DMS 273 treated with DMSO at 0.1 percent for 48 hours (cell line): ENCODE measurements at regions not wholly inside any gene's neighbourhood (a gene's known extent, or its start where the extent isn't known, plus 50 kb on each side); places are given as distances from the start of the nearest gene placed in this dataset.

Experiments
- DNase-seq: peaks from one replicate; lab custom pipeline; 2025; lab: John Stamatoyannopoulos, UW

DNA sequence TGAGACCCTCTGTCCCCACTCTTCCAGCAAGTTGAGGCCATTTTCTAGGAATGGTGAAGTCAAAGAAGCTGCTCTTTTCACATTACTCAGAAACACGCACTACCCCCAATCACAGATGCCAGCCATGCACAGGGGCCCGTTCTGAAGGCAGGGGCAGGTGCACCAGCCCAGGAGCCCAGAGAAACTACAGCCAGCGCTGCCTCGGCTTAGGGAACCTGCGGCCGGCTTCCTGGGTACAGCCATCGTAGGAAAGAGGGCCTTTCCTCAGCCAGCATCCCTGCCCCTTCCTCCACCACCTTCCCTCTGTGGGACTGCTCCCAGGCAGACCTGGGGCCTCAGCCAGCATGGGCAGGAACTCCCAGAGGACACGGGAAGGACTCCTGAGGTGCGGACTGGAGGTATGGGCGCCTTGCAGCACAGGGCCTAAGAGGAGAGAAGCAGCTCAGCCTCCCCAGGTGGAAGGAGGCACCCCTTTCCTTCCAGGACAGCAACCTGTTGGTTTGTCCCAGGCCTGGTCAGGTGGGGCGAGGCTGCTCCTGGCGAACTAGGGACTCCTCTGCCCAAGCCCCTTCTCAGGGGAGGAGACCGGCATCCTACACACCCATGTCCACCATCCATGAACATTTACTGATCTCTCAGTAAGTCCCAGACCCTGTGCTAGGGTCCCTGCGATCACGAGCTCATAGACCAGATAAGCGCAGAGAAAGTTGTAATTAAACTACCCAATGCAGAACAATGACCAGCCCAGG, 99.0 kb upstream of the ID2 start:
- no peak for DNase-seq

DNA sequence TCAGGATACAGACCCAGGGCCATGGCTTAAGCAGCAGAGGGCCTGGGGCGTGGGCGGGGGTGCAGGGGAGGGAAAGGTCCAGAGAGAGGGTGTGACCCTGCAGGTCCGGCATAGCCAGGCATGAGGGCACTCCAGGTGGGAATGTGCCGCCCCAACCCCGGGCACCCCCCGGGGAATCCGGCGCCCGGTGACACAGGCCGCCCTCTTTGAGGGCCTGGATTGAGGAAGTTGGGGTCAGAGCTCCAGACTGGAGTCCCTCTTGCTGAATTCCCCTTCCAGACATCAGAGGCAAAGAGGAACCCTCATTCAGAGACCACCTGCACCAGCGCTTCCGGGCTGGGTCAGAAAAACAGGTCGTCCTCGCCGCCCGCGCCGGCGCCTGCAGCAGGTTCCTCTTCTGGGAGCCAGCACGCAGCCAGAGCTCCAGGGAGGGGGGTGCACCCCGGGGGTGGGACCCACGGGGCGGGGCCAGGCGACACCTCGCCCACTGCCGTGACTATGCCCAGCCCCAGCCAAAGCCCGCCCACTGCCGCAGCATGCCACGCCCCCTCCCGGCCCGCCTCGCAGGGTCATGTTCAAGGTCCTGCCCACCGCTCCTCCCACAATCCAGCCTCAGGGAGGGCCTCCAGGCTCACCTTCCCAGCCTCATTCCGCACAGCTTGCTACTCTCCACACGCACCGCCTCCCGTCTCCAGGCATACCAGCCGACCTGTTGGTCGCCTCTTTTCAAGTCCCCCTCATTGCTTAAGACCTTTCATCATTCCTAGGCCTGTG, 98.3 kb upstream of the ID2 start:
- peak; percentile 78 for DNase-seq

DNA sequence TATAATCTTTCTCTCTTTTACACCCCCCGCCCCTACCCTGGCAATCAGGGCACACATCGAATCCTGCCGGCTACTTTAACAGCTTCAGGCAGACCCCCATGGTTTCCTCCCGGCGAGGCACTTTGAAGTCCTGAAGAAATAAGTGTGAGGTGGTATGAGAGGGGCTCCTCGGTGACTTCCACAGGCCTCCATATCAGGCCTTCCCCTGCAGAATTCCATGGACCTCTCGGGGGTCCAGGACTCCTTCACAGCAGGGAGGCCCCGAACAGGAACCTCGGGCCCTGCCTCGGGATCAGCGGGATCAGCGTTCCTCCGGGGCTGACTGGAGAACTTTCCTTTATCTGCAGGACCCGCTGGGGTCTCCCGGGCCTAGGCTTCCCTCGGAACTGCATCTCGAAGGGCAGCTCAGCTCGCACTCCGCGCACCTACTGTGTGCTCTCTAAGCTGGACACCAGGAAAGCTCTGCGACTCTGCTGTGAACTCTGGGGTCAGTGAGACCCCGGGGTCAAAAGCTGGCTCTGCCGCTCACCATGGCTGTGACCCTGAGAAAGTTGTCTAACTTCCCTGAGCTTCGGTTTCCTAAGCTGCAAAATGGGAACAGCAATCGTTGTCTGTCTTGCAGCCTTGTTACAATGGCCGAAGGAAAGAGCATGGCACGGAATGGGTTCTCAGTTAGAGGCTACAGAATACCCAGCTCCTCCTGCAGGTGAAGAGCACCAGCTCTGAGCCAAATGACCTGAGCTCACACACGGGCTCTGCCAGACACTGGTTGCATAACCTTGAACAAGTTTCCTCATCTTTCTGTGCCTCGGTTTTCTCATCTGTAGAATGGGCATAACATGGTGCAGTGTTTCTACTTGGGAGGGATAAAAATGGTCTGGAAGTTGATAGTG, 97.4 kb upstream of the ID2 start:
- DNase-seq: no peak

DNA sequence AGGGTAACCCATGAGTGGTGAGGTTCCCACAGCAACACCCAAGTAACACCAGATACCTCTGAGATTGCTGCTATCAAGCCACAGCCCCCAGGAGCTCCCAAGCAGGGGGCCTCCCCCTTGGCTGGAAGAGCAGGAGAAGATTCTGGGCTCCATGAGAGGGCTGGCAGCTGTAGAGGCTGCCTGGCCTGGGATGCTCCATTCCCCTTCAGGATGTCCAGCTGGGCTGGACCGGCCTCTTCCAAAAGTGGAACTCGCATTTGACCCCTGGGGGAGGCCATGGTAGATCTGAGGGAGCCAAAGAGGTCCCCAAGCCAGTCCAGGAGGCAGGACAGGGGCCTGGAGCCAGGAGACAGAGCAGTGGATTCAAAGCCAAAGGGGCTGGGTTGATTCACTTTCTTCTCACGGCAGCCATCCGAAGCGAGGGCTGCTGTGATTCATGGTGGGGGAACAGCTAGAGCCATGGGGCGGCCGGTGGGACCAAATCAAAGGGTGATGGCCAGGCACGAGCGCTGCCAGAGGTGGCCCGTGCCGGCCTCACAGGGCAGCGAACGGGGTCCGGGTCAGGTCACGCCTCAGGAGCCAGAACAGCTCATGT, 95.3 kb upstream of the ID2 start:
- DNase-seq: no peak

DNA sequence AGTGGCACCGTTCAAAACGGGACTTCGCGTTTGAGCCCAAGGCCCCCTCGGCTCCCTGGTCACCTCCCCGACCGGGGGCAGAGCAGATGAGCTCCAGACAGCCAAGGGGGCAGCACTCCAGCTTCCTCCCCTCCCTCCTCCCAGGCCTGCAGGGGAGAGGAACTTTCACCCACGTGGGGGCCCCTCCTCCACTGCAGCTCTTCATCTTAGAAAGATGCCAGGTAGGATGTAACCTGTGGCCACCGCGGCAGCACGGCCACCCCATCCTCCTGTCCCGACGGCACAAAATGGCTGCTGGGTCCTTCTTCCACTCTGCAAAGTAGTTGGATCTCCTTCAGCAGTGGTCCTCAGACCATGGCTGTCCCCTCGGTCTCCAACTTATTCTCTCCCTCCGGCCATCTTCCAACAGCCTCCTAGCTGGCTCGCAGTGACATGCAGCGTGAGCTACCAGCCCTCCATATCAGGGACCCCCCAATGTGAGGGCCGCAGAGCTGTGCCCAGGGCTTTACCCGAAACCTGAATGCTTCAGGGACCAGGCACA, 94.5 kb upstream of the ID2 start:
- DNase-seq: no peak

DNA sequence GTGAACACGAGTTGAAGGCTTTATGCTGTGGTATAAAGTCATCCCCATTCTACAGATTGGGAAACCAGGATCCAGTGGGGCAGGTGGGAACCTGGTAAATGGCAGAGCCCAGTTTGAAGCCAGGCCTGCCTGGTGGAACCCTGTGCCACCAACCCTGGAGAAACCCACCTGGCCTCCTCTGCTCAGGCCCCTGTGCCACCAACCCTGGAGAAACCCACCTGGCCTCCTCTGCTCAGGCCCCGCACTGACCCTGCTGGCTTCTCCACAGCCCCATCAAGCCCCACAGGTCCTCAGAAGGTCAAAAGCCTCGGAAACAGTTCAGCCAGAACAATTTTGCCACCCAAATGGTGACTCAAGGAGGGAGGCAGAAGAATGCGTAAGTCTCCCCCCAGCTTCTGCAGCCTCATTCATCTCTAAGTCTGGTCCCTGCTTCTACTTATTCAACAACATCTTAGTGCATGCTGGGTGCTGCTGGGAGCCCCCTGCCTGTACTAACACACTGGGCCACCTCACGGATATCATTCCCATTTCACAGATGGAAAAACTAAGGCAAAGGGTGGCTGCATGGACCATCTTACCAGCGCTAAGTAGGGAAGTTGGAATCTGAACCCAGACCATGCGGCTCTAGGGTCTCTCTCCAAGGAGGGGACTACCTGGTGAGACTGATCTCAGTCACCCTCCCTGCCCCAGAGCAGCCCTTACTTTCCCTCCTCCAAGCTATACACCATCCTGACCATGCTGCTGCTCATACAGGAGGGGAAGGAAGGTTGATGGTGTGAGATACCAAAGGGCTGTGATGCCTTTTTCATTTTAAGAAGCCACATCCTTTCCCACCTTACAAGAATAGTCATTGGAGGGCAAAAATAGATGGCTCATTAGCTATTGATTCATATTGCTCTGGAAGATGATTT, 93.7 kb upstream of the ID2 start:
- DNase-seq: no peak

DNA sequence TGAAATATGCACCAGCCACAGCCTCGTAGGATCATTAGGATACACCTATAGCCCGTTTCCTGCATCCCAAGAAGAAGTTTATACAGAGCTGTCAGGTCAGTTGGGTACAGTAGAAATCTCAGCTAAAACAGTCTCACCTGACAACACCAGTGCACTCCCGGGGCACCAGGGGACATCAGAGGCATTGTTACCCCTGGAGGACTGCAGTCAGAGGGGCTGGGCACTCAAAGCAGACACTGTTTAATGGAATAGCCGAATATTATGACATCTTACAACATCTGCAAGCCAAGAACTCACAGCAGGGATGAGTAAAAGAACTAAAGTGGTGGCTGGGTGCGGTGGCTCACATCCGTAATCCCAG, 93.0 kb upstream of the ID2 start:
- no peak for DNase-seq

DNA sequence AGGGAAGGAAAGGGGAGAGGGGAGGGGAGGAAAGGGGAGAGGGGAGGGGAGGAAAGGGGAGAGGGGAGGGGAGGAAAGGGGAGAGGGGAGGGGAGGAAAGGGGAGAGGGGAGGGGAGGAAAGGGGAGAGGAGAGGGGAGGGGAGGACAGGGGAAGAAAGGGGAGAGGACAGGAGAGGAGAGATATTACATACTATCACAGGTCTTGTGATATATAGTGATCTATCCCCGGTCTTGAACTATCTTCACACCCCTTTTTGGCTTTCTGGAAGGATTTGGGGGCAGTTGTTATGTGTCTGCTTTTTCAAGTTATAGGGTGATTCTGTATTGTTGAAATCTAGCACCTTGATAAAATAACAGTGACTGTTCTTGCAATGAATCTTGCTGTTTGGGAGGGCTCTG, 92.1 kb upstream of the ID2 start:
- no peak for DNase-seq

DNA sequence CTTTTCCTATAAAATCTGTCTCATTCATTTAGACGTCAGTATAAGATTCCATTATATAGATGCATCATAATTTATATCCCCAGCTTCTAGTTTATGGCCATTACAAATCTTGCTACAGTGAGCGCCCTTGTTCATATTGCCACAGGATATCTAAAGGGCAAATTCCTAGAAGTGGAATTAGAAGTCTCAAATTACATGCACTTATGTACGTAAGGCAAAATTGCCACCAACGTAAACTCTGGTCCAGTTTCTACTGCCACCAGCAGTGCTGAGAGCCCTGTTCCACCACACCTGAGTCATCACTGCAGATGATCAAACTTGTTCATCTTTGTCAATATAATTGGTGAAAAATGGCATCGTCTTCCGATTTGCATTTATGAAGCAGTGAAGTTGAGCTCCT, 90.9 kb upstream of the ID2 start:
- no peak for DNase-seq

DNA sequence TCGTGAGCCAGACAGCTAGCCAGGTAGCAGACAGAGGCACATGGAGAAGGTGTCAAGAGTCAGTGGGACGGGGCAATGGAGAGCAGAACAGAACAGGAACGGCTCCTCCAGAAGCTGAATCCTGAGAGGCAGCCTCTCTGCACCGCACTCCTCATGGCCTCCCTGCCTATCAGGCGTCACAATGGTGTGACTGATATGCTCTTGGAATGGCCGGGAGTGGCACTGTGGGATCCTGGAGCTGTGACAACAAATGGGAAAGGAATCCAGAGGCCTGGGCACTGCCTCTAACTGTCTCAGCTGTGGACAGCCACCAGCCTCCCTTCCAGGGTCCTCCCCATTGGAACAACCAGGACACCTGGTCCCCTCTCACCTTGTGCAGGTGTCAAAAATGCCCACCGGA, 89.1 kb upstream of the ID2 start:
- DNase-seq: no peak

DNA sequence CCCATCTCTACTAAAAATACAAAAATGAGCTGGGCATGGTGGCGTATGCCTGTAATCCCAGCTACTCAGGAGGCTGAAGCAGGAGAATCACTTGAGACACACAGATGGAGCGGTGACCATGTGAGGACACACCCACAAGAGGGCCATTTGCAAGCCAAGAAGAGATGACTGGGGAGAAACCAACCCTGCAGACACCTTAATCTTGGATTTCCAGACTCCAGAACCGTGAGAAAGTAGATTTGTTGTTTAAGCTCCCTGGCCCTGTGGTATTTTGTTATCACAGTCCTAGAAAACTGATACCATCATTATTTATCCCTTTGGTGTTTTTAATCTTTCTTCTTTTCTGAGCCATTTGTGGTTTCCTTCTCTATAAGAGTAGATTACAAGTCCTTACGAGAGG, 88.6 kb upstream of the ID2 start:
- DNase-seq: no peak

DNA sequence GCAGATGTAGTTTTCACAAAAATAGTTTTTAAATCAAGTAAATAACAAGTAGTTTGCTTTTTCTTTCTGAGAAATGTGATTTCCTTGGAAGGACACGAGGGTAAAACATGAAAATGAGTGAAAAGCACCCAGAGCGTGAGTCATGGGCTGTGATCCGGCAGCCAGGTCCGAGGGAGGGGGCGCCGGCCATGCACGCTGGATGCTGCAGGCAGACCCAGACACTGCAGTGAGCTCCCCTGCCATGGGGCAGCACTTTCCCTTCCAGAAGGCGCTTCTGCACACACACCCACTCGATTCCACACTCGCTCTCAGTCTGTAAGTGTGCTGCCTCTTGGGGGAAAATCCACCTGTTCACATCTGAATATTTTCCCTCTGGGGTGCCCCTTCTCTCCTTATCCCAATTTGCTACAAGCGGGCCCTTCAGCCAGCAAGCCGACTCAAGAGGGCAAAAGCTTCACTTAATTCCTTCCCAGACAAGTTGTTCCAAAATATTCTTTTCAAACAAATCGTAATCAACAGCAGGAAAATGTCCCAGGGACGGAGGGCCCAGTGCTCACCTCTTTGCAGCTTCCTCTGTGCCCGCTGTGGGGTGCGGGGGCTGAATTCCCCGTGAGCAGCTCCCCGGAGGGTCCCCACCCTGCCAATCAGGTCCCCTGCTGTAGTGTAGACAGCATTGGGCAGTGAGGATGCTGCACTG, 87.0 kb upstream of the ID2 start:
- no peak for DNase-seq

DNA sequence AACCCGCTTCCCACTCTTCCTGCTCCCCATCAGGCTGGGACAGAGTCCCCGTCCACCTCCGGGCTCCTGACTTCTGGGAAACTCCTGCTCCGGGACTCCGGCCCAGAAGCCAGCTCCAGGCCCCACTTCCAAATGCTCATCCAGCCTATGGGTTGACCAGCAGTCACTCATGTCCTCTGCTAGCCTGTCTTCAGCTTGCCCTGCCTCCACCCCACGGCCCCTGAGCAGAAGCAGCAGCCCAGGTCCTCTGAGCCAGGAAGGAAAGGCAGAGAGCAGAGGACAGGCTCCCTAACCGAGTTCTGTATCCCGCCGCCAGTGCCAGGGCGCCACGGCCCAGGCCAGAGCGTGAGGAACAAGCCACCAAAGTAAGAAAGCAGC, 86.4 kb upstream of the ID2 start:
- DNase-seq: no peak

DNA sequence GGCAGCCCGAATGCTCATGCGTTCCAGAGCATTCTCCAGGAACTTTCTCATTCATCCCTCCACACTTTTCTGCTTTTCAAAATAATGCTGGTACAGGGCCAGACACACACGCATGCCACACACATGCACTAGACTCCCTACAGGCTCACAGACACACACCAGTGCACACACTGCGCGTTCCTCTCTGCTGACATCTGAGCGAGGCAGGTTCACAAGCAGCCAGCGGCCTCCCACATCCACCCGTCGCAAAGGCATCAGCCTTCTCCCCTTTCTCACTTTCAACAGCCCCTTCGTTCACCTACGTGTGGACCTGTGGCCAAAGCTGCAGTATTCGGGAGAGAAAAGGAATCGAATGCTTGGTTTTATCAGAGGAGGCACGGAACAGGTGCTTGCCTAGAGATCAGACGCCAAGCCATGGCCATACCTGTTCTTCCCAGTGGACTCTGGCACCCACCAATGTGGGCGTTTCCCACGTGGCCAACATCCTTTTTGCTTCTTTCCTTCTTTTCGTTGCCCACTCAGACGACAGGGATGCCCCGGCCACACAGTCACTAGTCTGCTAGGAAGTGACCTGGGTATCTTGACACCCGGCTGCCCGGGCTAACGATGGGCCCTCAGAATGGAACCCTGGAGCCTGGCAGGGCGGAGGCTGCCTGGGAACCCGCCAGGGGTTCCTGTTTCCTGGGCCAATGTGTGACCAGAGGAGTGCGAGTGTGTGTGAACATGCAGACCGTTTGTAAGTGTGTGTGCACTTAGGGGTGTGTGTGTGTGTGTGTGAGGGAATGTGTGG, 85.8 kb upstream of the ID2 start:
- DNase-seq: no peak

DNA sequence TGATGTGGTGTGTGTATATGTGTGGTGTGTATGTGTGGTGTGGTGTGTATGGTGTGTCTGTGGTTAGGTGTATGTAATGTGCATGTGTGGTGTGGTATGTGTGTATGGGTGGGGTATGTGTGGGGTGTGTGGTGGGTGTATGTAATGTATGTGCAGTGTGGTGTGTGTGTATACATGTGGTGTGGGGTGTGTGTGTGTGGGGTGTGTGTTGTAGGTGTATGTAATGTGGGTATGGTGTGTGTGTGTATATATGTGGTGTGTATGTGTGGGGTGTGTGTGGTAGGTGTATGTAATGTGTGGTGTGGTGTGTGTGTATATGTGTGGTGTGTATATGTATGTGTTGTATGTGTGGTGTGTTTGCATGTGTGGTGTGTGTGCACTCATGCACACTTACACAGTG, 84.8 kb upstream of the ID2 start:
- no peak for DNase-seq

DNA sequence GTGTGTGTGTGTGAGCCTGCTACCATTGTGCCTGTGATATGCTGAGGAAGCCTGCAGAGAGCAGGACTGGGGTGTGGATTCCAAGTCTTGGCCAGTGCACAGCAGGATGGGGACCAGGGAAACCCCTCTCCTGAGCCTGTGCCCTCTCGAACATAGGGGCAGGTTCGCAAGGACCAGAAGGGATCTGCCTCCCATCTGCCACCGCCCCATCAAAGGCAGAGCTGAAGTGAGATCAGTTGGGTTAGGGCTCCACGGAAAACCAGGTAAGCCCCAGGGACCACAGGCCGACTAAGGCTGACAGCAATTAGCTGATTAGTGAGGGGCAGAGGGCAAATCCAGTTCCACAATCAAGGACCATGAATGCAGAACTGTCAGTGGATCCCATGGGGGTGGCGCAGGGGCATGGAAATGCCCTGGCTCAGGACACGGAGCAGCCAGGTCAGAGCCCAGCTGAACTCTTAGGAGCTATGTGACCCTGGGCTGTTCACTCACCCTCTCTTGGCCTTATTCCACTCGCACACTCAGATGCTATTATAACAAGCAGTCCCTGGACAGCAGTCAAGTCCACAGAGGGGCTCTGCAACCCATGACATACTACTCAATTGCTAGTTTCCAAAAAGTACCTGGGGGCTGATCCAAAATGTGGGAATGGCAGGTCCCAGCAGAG, 84.2 kb upstream of the ID2 start:
- DNase-seq: no peak

DNA sequence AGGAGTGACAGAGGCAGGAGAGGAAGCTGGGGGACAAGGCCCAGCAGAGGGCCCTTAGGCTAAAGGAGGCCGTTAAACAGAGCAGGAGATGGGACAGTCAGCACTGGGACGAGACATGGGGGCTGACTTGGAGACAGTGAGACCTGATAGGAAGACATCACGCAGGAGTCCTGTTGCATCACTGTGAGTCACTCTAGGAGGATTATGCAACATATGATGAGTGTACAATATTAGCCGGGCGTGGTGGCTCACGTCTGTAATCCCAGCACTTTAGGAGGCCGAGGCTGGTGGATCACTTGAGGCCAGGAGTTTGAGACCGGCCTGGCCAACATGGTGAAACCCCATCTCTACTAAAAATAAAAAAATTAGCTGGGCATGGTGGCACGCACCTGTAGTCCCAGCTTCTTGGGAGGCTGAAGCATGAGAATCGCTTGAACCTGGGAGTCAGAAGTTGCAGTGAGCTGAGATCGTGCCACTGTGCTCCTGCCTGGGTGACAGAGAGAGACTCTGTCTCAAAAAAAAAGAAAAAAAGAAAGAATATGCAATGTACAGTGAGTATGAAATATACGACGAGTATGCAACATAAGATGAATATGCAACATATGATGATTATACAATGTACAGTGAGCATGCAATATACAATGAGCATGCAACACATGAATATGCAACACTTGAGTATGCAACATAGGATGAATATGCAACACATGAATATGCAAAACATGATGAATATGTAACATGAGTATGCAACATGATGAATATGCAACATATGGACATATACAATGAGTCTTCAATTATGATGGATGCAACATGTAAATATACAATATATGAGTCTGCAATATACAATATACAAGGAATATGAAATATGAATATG, 83.3 kb upstream of the ID2 start:
- DNase-seq: no peak
